Panc1 (cell line): ENCODE measurements at regions not wholly inside any gene's neighbourhood (a gene's known extent, or its start where the extent isn't known, plus 50 kb on each side); places are given as distances from the start of the nearest gene placed in this dataset.

Experiments used
- ATAC-seq: fragments of 200-7000 bp; cut with Tn5 transposase; 2 replicates; pipeline ENCODE4 v1.9.1; 2020; ENCODE audit warnings: mild to moderate bottlenecking, moderate library complexity
- BruUV-seq: library from RNA; stranded (reverse); fragments of 400-500 nt; replicated peaks from 2 replicates; lab custom pipeline; 2021; lab: Mats Ljungman, UMichigan
- CTCF ChIA-PET: fragments of 300-600 bp; sonication (Branson Sonifier 250); formaldehyde crosslinking; loops from one replicate; lab custom pipeline; 2022; ENCODE audit warnings: antibody characterized with exemption; lab: Charles Lee
- POLR2A ChIA-PET: fragments of 300-600 bp; sonication (Branson Sonifier 250); formaldehyde crosslinking; loops from one replicate; lab custom pipeline; 2022; ENCODE audit warnings: antibody characterized with exemption; lab: Charles Lee
- DNase-seq: peaks from one replicate; pipeline ENCODE4 v3.0.0-alpha.2; 2010; ENCODE audit warnings: low read depth, low spot score
- H3K27ac ChIP-seq: 2 replicates; pipeline ENCODE4 v1.5.1; 2011; ENCODE audit warnings: mild to moderate bottlenecking, low read length, inconsistent platforms
- H3K27me3 ChIP-seq: fragments of 200-500 bp; sonication (Bioruptor generic); 2 replicates; pipeline ENCODE4 v1.6.0; 2014; ENCODE audit warnings: low read length, inconsistent platforms; ENCODE audit not compliant: control insufficient read depth, insufficient read depth
- H3K36me3 ChIP-seq: fragments of 200-500 bp; sonication (Bioruptor generic); 2 replicates; pipeline ENCODE4 v1.5.1; 2014; ENCODE audit warnings: inconsistent platforms, mild to moderate bottlenecking, low read length, moderate library complexity; ENCODE audit not compliant: control insufficient read depth, insufficient read depth
- H3K4me1 ChIP-seq: 2 replicates; pipeline ENCODE4 v1.5.1; 2011; ENCODE audit warnings: inconsistent platforms, mild to moderate bottlenecking, low read length, moderate library complexity; ENCODE audit not compliant: control insufficient read depth, insufficient read depth
- H3K4me3 ChIP-seq, 2 experiments: 2 replicates each; pipeline ENCODE4 v1.5.1; 2011 to 2012; ENCODE audit warnings: low read depth in 2 of 2, low read length in 2 of 2, mild to moderate bottlenecking in 2 of 2, inconsistent platforms in 1 of 2, moderate library complexity in 1 of 2
- H3K9me3 ChIP-seq: fragments of 200-500 bp; sonication (Bioruptor generic); 2 replicates; pipeline ENCODE4 v1.5.1; 2014; ENCODE audit warnings: low read depth, mild to moderate bottlenecking, inconsistent platforms, low read length, moderate library complexity; ENCODE audit not compliant: control insufficient read depth, insufficient read depth
- POLR2AphosphoS5 ChIP-seq: IDR thresholded peaks from 2 replicates; pipeline ENCODE4 v1.6.1; 2012; ENCODE audit warnings: mild to moderate bottlenecking, low read depth, low read length, moderate library complexity
- SIN3A ChIP-seq: IDR thresholded peaks from 2 replicates; pipeline ENCODE4 v1.6.1; 2012; ENCODE audit warnings: low read depth, mild to moderate bottlenecking, low read length, moderate library complexity, borderline replicate concordance; ENCODE audit not compliant: insufficient read depth
- TCF7L2 ChIP-seq: IDR thresholded peaks from 2 replicates; pipeline ENCODE4 v1.6.1; 2011; ENCODE audit warnings: mild to moderate bottlenecking, low read depth, low read length, inconsistent platforms
- in situ Hi-C: cut with HindIII; loops from 2 replicates; pipeline ENCODE4 v1.10.0; 2016; ENCODE audit warnings: low sequenced_read_pairs, low pct_unique_long_range_greater_than_20kb
- intact Hi-C: fragments of 100-400 bp; cut with micrococcal nuclease; formaldehyde crosslinking; loops from one replicate; pipeline ENCODE4 v1.10.0; 2022; ENCODE audit not compliant: unreplicated experiment
- TF ChIP-seq, protein P1 (sequence below): fragments of 450-650 bp; IDR thresholded peaks from 2 replicates; pipeline ENCODE4 v1.5.1; 2017; ENCODE audit warnings: mild to moderate bottlenecking
- TF ChIP-seq, protein P2 (sequence below), 2 experiments: IDR thresholded peaks; 2 replicates each; pipeline ENCODE4 v1.6.1; 2011 to 2012; ENCODE audit warnings: low read depth in 2 of 2, control low read depth in 1 of 2, low read length in 1 of 2, mild to moderate bottlenecking in 1 of 2, moderate library complexity in 1 of 2; ENCODE audit not compliant: insufficient read depth in 1 of 2

DNA sequence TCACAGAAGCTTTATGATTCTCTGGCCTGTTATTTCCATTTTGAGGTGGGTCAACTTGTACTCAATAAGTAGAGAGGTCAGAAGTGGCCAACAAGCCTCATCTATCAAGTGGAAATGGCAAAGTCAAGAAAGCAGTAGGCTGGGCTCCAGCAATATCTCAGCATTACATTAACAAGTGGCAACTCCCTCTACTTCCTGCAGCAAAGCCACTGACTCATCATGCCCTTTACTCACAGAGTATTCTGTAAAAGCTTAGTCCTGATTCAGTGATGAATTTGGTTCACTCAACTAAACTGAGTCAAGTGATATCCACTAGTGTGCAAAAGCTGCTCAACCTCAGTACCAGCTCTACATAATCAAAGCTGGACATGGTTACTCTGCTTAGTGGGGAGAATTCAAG is 954.6 kb downstream of the EPHA3 start:
- H3K4me3 ChIP-seq = no peak overlapping the region
- POLR2A ChIA-PET = interaction anchor here (0.6 kb wide), 1 partner anchor 455 kb away, joined by 4 read pairs; no protein-coding TSS in a partner anchor
- intact Hi-C loops (no loop called here), in situ Hi-C loops (no loop called here)
- no peak for DNase-seq
- no peaks in the 10 kb centered on the region for H3K9me3 ChIP-seq
- no peak for ATAC-seq
- no peak for TF ChIP-seq SIN3A
- TF ChIP-seq, protein P1, sequence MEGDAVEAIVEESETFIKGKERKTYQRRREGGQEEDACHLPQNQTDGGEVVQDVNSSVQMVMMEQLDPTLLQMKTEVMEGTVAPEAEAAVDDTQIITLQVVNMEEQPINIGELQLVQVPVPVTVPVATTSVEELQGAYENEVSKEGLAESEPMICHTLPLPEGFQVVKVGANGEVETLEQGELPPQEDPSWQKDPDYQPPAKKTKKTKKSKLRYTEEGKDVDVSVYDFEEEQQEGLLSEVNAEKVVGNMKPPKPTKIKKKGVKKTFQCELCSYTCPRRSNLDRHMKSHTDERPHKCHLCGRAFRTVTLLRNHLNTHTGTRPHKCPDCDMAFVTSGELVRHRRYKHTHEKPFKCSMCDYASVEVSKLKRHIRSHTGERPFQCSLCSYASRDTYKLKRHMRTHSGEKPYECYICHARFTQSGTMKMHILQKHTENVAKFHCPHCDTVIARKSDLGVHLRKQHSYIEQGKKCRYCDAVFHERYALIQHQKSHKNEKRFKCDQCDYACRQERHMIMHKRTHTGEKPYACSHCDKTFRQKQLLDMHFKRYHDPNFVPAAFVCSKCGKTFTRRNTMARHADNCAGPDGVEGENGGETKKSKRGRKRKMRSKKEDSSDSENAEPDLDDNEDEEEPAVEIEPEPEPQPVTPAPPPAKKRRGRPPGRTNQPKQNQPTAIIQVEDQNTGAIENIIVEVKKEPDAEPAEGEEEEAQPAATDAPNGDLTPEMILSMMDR = no peak
- no peak for TF ChIP-seq TCF7L2
- no peak for TF ChIP-seq POLR2AphosphoS5
- TF ChIP-seq, protein P2, sequence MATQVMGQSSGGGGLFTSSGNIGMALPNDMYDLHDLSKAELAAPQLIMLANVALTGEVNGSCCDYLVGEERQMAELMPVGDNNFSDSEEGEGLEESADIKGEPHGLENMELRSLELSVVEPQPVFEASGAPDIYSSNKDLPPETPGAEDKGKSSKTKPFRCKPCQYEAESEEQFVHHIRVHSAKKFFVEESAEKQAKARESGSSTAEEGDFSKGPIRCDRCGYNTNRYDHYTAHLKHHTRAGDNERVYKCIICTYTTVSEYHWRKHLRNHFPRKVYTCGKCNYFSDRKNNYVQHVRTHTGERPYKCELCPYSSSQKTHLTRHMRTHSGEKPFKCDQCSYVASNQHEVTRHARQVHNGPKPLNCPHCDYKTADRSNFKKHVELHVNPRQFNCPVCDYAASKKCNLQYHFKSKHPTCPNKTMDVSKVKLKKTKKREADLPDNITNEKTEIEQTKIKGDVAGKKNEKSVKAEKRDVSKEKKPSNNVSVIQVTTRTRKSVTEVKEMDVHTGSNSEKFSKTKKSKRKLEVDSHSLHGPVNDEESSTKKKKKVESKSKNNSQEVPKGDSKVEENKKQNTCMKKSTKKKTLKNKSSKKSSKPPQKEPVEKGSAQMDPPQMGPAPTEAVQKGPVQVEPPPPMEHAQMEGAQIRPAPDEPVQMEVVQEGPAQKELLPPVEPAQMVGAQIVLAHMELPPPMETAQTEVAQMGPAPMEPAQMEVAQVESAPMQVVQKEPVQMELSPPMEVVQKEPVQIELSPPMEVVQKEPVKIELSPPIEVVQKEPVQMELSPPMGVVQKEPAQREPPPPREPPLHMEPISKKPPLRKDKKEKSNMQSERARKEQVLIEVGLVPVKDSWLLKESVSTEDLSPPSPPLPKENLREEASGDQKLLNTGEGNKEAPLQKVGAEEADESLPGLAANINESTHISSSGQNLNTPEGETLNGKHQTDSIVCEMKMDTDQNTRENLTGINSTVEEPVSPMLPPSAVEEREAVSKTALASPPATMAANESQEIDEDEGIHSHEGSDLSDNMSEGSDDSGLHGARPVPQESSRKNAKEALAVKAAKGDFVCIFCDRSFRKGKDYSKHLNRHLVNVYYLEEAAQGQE (IDR thresholded peaks at IDR 0.05; ENCODE audit: insufficient read depth in 1 of 2, low read depth in 2 of 2, low read length in 1 of 2) = no peak
- H3K27me3 ChIP-seq = no peaks in the 10 kb centered on the region
- BruUV-seq = no TSS peak
- no peak overlapping the region for H3K27ac ChIP-seq
- H3K36me3 ChIP-seq = no peaks in the 10 kb centered on the region; the same call in 1 of the 2 replicates
- CTCF ChIA-PET = no interaction called here
- no peaks in the 10 kb centered on the region for H3K4me1 ChIP-seq

DNA sequence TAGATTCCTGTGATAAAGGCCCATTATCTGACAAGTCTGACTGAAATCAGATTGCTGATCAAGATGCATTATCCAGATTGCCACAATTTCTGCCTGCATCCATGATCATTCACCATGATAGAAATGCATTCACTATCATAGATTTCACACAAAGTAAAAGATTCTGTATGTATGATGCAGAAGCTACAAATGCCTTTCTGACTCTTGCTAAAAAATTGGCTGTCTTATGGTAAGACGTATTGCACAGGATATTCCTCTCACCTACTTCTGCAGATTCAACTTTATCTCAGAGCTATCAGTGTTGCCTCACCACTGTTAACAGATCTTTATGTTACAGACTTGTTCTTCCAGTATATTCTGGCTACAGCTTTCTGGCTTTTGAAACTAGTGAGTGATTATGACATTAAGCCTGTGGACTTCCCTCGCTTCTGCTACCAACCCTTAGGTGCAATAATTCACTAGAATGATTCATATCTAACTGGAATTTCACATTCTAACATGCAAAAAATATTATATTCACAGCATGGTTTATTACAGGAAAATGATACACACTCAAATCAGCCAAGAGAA is 955.3 kb downstream of the EPHA3 start:
- intact Hi-C loops = no loop called here

More for the DNA sequence above, 955.3 kb downstream of the EPHA3 start:
- TF ChIP-seq POLR2AphosphoS5 (no peak), SIN3A (no peak), TCF7L2 (no peak)
- TF ChIP-seq, protein P1 = no peak
- TF ChIP-seq, protein P2 (IDR thresholded peaks at IDR 0.05; ENCODE audit: insufficient read depth in 1 of 2, low read depth in 2 of 2, low read length in 1 of 2) = no peak
- no TSS peak for BruUV-seq
- ATAC-seq = no peak
- in situ Hi-C loops = no loop called here
- Histone ChIP-seq H3K27ac (no peak overlapping the region), H3K4me1 (no peaks in the 10 kb centered on the region), H3K36me3 (no peaks in the 10 kb centered on the region; the same call in 1 of the 2 replicates), H3K27me3 (no peaks in the 10 kb centered on the region), H3K9me3 (no peaks in the 10 kb centered on the region), H3K4me3 (no peak overlapping the region)
- ChIA-PET CTCF (no interaction called here), POLR2A (no interaction called here)
- DNase-seq = no peak
